NB4 (cell line): ENCODE measurements at regions not wholly inside any gene's neighbourhood (a gene's known extent, or its start where the extent isn't known, plus 50 kb on each side); places are given as distances from the start of the nearest gene placed in this dataset.
"Not testable (repeated sequence)": the region's sequence is repeated elsewhere in the genome, so short reads cannot be mapped to it uniquely, and the experiment has no call there.

Experiments
- DNase-seq: peaks from one replicate; pipeline ENCODE4 v3.0.0; 2010; ENCODE audit warnings: low read depth
- H3K4me3 ChIP-seq: one replicate; pipeline ENCODE4 v1.5.1; 2011; ENCODE audit warnings: mild to moderate bottlenecking, low read depth, low read length, moderate library complexity
- CTCF ChIP-seq: IDR thresholded peaks from one replicate; pipeline ENCODE4 v1.5.1; 2012; ENCODE audit warnings: low read depth, low read length
- MYC ChIP-seq: IDR thresholded peaks from 2 replicates; pipeline ENCODE4 v1.6.1; 2011; ENCODE audit warnings: low read depth, low read length
- POLR2A ChIP-seq: IDR thresholded peaks from 2 replicates; pipeline ENCODE4 v1.6.1; 2011; ENCODE audit warnings: mild to moderate bottlenecking; ENCODE audit not compliant: insufficient read length; ENCODE audit errors: extremely low read depth
- TF ChIP-seq, protein P1 (sequence below): IDR thresholded peaks from 2 replicates; pipeline ENCODE4 v1.6.1; 2011; ENCODE audit warnings: low read depth, low read length

DNA sequence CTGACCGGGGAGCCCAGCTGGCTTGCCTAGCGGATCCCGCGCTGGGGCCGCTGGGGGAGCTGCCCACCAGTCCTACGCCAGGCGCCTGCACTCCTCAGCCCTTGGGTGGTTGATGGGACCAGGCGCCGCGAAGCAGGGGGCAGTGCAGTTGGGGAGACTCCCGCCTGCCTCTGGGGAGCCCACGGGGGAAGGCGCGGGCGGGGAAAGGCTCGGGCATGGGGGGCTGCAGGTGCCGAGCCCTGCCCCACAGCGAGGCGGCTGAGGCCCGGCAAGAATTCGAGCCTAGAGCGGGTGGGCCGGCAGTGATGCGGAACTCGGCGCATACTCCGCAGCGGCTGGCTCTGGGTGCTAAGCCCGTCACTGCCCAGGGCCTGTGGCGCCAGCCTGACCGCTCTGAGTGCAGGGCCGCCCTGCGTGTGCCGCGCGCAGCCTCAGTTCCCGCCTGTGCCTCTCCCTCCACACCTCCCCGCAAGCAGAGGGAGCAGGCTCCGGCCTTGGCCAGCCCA, 249.1 kb upstream of the TEKT4 start:
- DNase-seq = no peak
- TF ChIP-seq CTCF (no peak), POLR2A (no peak), MYC (no peak)
- TF ChIP-seq, protein P1, sequence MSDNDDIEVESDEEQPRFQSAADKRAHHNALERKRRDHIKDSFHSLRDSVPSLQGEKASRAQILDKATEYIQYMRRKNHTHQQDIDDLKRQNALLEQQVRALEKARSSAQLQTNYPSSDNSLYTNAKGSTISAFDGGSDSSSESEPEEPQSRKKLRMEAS = no peak

DNA sequence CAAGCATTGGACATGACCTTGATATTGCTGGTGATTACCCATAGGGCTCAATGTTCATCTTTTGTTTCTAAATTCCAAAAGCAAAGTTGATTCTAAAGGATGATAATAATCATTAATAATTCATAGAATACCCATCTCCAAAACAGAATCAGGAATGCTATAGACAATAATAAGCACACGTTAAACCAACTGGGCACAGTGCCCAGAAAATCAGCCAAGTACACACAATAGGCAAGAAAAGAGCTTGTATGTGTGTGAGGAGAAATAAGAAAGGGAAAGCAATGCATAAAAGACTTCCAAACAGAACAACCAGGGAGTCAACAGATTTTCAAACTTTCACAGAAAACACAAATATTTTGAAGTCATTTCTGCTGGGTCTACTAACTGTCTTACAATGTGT, 242.3 kb upstream of the TEKT4 start:
- H3K4me3 ChIP-seq, DNase-seq: not testable (repeated sequence)

More for the DNA sequence above, 249.1 kb upstream of the TEKT4 start:
- H3K4me3 ChIP-seq = no peak overlapping the region

DNA sequence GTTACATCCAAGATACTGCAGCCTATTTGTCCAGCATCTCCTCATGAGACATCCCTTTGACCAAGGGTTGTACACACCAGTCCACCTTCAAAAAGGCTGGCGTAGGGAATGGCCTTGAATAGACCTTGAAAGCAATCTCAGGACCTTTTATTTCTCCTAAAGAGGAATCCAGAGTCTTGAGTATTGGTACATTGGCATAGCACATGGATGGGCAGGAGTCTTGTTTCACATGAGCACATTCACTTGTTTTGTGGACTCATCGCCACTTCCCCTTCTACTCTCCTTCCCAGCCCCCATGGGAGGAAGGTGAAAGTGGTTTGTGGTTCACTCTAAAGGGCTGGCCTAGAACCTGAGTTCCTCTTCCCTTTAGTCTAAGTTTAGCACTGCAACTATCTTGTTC, 229.8 kb upstream of the TEKT4 start:
- H3K4me3 ChIP-seq = not testable (repeated sequence)
- DNase-seq = peak; percentile 55

- H3K4me3 ChIP-seq, DNase-seq: not testable (repeated sequence)
Observed at GRCh38 chr2:94652131-94652530, 219.1 kb upstream of the TEKT4 start.

- not testable (repeated sequence) for H3K4me3 ChIP-seq, DNase-seq
Observed at GRCh38 chr2:94669858-94670257, 201.4 kb upstream of the TEKT4 start.

GRCh38 chr2:94694236-94694635, 177.0 kb upstream of the TEKT4 start:
- not testable (repeated sequence) for DNase-seq, H3K4me3 ChIP-seq

DNA sequence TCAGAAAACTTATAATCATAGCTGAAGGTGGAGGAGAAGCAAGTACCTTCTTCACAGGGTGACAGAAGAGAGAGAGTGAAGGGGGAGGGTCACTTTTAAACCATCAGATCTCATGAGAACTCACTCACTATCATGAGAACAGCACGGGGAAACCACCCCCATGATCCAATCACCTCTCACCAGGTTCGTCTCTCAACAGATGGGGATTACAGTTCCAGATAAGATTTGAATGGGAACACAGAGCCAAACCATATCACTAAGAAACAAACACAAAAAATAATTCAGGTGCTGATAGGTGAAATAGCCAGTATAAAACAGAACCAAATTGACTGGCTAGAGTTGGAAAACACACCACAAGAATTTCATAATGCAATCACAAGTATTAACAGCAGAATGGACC, 162.2 kb upstream of the TEKT4 start:
- not testable (repeated sequence) for DNase-seq

GRCh38 chr2:94725543-94725942, 145.7 kb upstream of the TEKT4 start:
- no peak for DNase-seq
- no peak overlapping the region for H3K4me3 ChIP-seq
- TF ChIP-seq CTCF = no peak
- no peak for TF ChIP-seq MYC
- TF ChIP-seq, protein P1 = no peak
- TF ChIP-seq POLR2A = no peak

More for the DNA sequence above, 162.2 kb upstream of the TEKT4 start:
- not testable (repeated sequence) for H3K4me3 ChIP-seq

GRCh38 chr2:94735536-94735935, 135.7 kb upstream of the TEKT4 start:
- not testable (repeated sequence) for H3K4me3 ChIP-seq
- DNase-seq = peak; percentile 19

DNA sequence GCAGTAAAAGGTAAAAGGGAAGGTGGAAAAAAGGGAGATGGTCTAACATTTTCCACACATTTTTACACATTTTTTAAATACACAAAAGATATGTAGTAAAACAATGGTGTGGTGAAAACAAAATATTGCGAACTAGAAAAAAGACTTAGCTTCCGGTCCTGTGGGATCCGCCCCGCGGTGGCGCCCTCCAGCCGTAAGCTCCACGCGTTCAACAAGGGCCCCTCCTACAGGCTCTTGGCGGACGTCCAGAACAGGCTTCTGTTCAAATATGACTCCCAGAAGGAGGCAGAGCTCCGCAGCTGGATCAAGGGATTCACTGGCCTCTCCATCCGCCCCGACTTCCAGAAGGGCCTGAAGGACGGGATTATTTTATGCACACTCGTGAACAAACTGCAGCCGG, 134.1 kb upstream of the TEKT4 start:
- not testable (repeated sequence) for DNase-seq

DNA sequence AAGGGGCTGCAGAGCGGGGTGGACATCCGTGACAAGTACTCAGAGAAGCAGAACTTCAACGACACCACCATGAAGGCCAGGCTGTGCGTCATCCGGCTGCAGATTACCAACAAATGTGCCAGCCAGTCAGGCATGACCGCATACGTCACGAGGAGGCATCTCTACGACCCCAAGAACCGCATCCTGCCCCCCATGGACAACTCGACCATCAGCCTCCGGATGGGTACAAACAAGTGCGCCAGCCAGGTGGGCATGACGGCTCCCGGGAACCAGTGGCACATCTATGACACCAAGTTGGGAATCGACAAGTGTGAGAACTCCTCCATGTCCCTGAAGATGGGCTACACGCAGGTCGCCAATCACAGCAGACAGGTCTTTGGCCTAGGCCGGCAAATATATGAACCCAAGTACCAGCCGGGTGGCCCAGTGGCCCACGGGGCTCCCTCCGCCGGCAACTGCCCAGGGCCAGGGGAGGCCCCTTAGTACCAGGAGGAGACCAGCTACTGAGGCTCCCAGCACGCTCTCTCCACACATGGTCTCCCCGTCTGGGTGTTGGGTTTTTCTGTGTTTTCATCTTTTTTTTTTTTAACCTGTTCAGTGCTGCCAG, 133.4 kb upstream of the TEKT4 start:
- not testable (repeated sequence) for DNase-seq

More for the DNA sequence above, 134.1 kb upstream of the TEKT4 start:
- not testable (repeated sequence) for H3K4me3 ChIP-seq

More for the DNA sequence above, 133.4 kb upstream of the TEKT4 start:
- H3K4me3 ChIP-seq = not testable (repeated sequence)
